ENCODE measurements at regions not wholly inside any gene's neighbourhood (a gene's known extent, or its start where the extent isn't known, plus 50 kb on each side); places are given as distances from the start of the nearest gene placed in this dataset.

DNA sequence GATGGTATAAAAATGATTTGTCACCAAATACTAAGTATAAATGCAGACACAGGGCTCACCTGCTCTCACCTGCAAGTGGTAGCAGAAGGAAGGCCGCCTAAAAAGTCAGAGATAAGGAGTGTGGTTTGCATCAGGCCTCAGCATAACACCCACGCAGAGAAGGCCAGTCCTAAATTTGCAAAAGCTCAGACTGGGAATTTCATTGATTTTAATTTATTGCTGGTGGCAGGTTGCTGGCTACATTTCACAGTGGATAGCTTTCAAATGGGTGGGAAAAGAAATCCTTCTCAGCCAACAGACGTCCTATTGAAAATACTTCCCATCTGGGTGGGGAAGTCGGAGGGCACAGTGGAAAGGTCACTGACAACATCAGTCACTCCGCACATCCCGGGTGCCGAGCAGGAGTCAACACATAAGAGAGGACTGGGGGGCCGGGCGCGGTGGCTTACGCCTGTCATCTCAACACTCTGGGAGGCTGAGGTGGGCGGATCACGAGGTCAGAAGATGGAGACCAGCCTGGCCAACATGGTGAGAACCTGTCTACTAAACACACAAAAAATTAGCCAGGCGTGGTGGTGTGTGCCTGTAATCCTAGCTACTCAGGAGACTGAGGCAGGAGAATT is 561.8 kb upstream of the MKI67 start:
- TF ChIP-seq POLR2A (IDR thresholded peaks at IDR 0.05; ENCODE audit: low read depth, low read length) (no peak), TAF1 (IDR thresholded peaks at IDR 0.05; ENCODE audit: low read depth, low read length) (no peak), SPI1 (IDR thresholded peaks at IDR 0.05; ENCODE audit: low read depth, low read length) (no peak), POLR2AphosphoS5 (IDR thresholded peaks at IDR 0.05; ENCODE audit: low read depth, low read length) (no peak), POU2F2 (IDR thresholded peaks at IDR 0.05; ENCODE audit: low read depth, low read length) (no peak)

Measured in GM12891 (cell line).